Smooth muscle cell (in vitro differentiated cells): ENCODE measurements at regions not wholly inside any gene's neighbourhood (a gene's known extent, or its start where the extent isn't known, plus 50 kb on each side); places are given as distances from the start of the nearest gene placed in this dataset.
A peak's percentile ranks its signal among the peaks of the same experiment; 100 is the strongest.

Experiments used
- DNase-seq: peaks from one replicate; lab custom pipeline; 2025; ENCODE audit not compliant: unreplicated experiment; lab: John Stamatoyannopoulos, UW
- H2AFZ ChIP-seq: fragments of 200-600 bp; sonication (generic); 2 replicates; pipeline ENCODE4 v1.6.0; 2016; ENCODE audit warnings: antibody characterized with exemption, low read depth, mild to moderate bottlenecking
- H3F3A ChIP-seq: fragments of 200-600 bp; sonication (generic); 2 replicates; pipeline ENCODE4 v1.6.0; 2017; ENCODE audit warnings: antibody characterized with exemption, low read depth
- H3K27ac ChIP-seq: fragments of 200-600 bp; sonication (generic); 2 replicates; pipeline ENCODE4 v1.5.1; 2016; ENCODE audit warnings: low read depth, mild to moderate bottlenecking
- H3K27me3 ChIP-seq: fragments of 200-600 bp; sonication (generic); 2 replicates; pipeline ENCODE4 v1.6.1; 2016; ENCODE audit warnings: low read depth, mild to moderate bottlenecking
- H3K36me3 ChIP-seq: fragments of 200-600 bp; sonication (generic); 2 replicates; pipeline ENCODE4 v1.5.1; 2016; ENCODE audit warnings: low read depth
- H3K4me1 ChIP-seq: fragments of 200-600 bp; sonication (generic); 2 replicates; pipeline ENCODE4 v1.5.1; 2016; ENCODE audit warnings: low read depth
- H3K4me2 ChIP-seq: fragments of 200-600 bp; sonication (generic); 2 replicates; pipeline ENCODE4 v1.6.0; 2016; ENCODE audit warnings: mild to moderate bottlenecking
- H3K4me3 ChIP-seq: fragments of 200-600 bp; sonication (generic); 2 replicates; pipeline ENCODE4 v1.5.1; 2016; ENCODE audit warnings: mild to moderate bottlenecking
- H3K79me2 ChIP-seq: fragments of 200-600 bp; sonication (generic); 2 replicates; pipeline ENCODE4 v1.6.0; 2016; ENCODE audit warnings: low read depth, mild to moderate bottlenecking
- H3K9ac ChIP-seq: fragments of 200-600 bp; sonication (generic); 2 replicates; pipeline ENCODE4 v1.6.0; 2016; ENCODE audit warnings: low read depth
- H3K9me3 ChIP-seq: fragments of 200-600 bp; sonication (generic); replicated peaks from 2 replicates; pipeline ENCODE4 v1.5.1; 2016; ENCODE audit warnings: low read depth
- H4K20me1 ChIP-seq: fragments of 200-600 bp; sonication (generic); 2 replicates; pipeline ENCODE4 v1.6.0; 2016; ENCODE audit warnings: low read depth
- CTCF ChIP-seq: fragments of 200-600 bp; sonication (generic); IDR thresholded peaks from 2 replicates; pipeline ENCODE4 v1.5.1; 2017; ENCODE audit warnings: borderline replicate concordance, mild to moderate bottlenecking, antibody characterized with exemption; ENCODE audit not compliant: insufficient read depth, poor library complexity, severe bottlenecking
- WGBS: methylation state at CpG from one replicate; pipeline ENCODE4 v1.1.7; 2016; ENCODE audit warnings: low lambda C conversion rate; 5-methylcytosine and 5-hydroxymethylcytosine counted together

GRCh38 chr2:175606010-175606841 is 395.8 kb downstream of the LNPK start:
- 61% methylated on average over 12 of the region's 12 CpGs for WGBS
- no peak overlapping the region for H3K4me2 ChIP-seq
- H3K4me1 ChIP-seq: peaks cover under 1% of the 10 kb centered on the region
- no peaks in the 10 kb centered on the region for H3K27me3 ChIP-seq
- no peaks in the 10 kb centered on the region for H4K20me1 ChIP-seq
- no peak for TF ChIP-seq CTCF
- peaks cover 1% of the 10 kb centered on the region for H3F3A ChIP-seq
- no peaks in the 10 kb centered on the region for H3K36me3 ChIP-seq
- H3K4me3 ChIP-seq: no peak overlapping the region
- no peak overlapping the region for H2AFZ ChIP-seq
- H3K79me2 ChIP-seq: no peaks in the 10 kb centered on the region
- no peak for DNase-seq
- no peak overlapping the region for H3K9ac ChIP-seq
- H3K27ac ChIP-seq: no peak overlapping the region
- no peaks in the 10 kb centered on the region for H3K9me3 ChIP-seq

- Histone ChIP-seq H3K27me3 (no peaks in the 10 kb centered on the region), H3K4me2 (no peak overlapping the region), H3K4me1 (peaks cover 7% of the 10 kb centered on the region), H2AFZ (no peak overlapping the region), H3K9me3 (no peaks in the 10 kb centered on the region), H3K79me2 (no peaks in the 10 kb centered on the region), H4K20me1 (no peaks in the 10 kb centered on the region), H3K4me3 (no peak overlapping the region), H3F3A (peaks cover 7% of the 10 kb centered on the region), H3K36me3 (no peaks in the 10 kb centered on the region), H3K27ac (no peak overlapping the region), H3K9ac (no peak overlapping the region)
- DNase-seq: no peak
- WGBS: 84% methylated on average over 5 of the region's 5 CpGs
- TF ChIP-seq CTCF: no peak
Measured at GRCh38 chr2:175605640-175606009, 396.4 kb downstream of the LNPK start.

GRCh38 chr2:175601969-175602368 is 400.1 kb downstream of the LNPK start:
- TF ChIP-seq CTCF: no peak
- Histone ChIP-seq H3K9ac (no peak overlapping the region), H3K79me2 (peaks cover 5% of the 10 kb centered on the region), H2AFZ (no peak overlapping the region), H3F3A (peaks cover 10% of the 10 kb centered on the region), H3K4me2 (peak overlapping the region; percentile 69), H4K20me1 (no peaks in the 10 kb centered on the region), H3K4me1 (peaks cover 18% of the 10 kb centered on the region), H3K9me3 (no peaks in the 10 kb centered on the region), H3K36me3 (no peaks in the 10 kb centered on the region), H3K27ac (peak overlapping the region; percentile 96), H3K4me3 (no peak overlapping the region), H3K27me3 (no peaks in the 10 kb centered on the region)
- WGBS: 50% methylated on average over 1 of the region's 1 CpG
- no peak for DNase-seq
